ENCODE measurements at regions not wholly inside any gene's neighbourhood (a gene's known extent, or its start where the extent isn't known, plus 50 kb on each side); places are given as distances from the start of the nearest gene placed in this dataset.

- TF ChIP-seq CTCF (conservative IDR thresholded peaks at IDR 0.05 in 1 of 2, IDR thresholded peaks at IDR 0.05 in 1 of 2; ENCODE audit: extremely low read depth in 1 of 2, insufficient read depth in 1 of 2, low read depth in 1 of 2, low read length in 2 of 2): no peak
- no peak for TF ChIP-seq EZH2 (IDR thresholded peaks at IDR 0.05; ENCODE audit: borderline replicate concordance, low read length)
These were observed 49.9 kb upstream of the SOX6 start for GRCh38 chr11:16406226-16406625.

Data from mammary epithelial cell (primary cell).